A549 (cell line): ENCODE measurements at regions not wholly inside any gene's neighbourhood (a gene's known extent, or its start where the extent isn't known, plus 50 kb on each side); places are given as distances from the start of the nearest gene placed in this dataset.
"Not testable (repeated sequence)": the region's sequence is repeated elsewhere in the genome, so short reads cannot be mapped to it uniquely, and the experiment has no call there.

Source experiments
- ATAC-seq, 2 experiments: fragments of 200-7000 bp in 1 of 2; fragments of >200 bp in 1 of 2; cut with Nextera tagmentation in 1 of 2; cut with Tn5 transposase in 1 of 2; 3 replicates each; pipeline versions ENCODE4 v1.8.0 to v1.9.1; 2018 to 2020; ENCODE audit warnings: mild to moderate bottlenecking in 1 of 2, moderate library complexity in 1 of 2
- CTCF ChIA-PET: fragments of 300-600 bp; sonication (Branson Sonifier 250); formaldehyde crosslinking; extraction: SDS; loops from one replicate; lab custom pipeline; 2021; ENCODE audit warnings: antibody characterized with exemption, inconsistent platforms; lab: Yijun Ruan, JAX
- POLR2A ChIA-PET: fragments of 350-600 bp; formaldehyde crosslinking; extraction: SDS; loops from one replicate; lab custom pipeline; 2021; ENCODE audit warnings: antibody characterized with exemption, inconsistent platforms; lab: Yijun Ruan, JAX
- DNase-seq, 2 experiments: peaks; one replicate each; pipeline versions ENCODE4 v3.0.0 to v3.0.0-alpha.2; 2011 to 2016; ENCODE audit warnings: low read depth in 1 of 2, low spot score in 1 of 2
- FAIRE-seq: peaks from 2 replicates; lab custom pipeline; 2011; peaks lifted over from hg19 to GRCh38; lab: Jason Lieb, UNC
- H3K27ac ChIP-seq, 2 experiments: fragments of >200 bp; sonication (Bioruptor Twin); formaldehyde crosslinking; 3 replicates each; pipeline ENCODE4 v1.5.1; 2016 to 2017
- H3K4me1 ChIP-seq: fragments of >200 bp; sonication (Bioruptor Twin); formaldehyde crosslinking; 3 replicates; pipeline ENCODE4 v1.6.1; 2016
- H3K4me2 ChIP-seq: fragments of >200 bp; sonication (Bioruptor Twin); formaldehyde crosslinking; 3 replicates; pipeline ENCODE4 v1.6.1; 2016
- H3K4me3 ChIP-seq: fragments of >200 bp; sonication (Bioruptor Twin); formaldehyde crosslinking; 3 replicates; pipeline ENCODE4 v1.5.1; 2016
- H3K9me3 ChIP-seq: fragments of >200 bp; sonication (Bioruptor Twin); formaldehyde crosslinking; 3 replicates; pipeline ENCODE4 v1.6.1; 2016
- BHLHE40 ChIP-seq: IDR thresholded peaks from 2 replicates; pipeline ENCODE4 v1.6.1; 2012; ENCODE audit warnings: low read depth, low read length, inconsistent platforms
- CEBPB ChIP-seq, 2 experiments: fragments of >200 bp in 1 of 2; sonication (Bioruptor Twin) in 1 of 2; formaldehyde crosslinking in 1 of 2; IDR thresholded peaks; 2 replicates each; pipeline ENCODE4 v1.6.1; 2012 to 2016
- CHD2 ChIP-seq: fragments of 150-350 bp; IDR thresholded peaks from 2 replicates; pipeline ENCODE4 v1.6.1; 2014; ENCODE audit warnings: low read length; ENCODE audit not compliant: partially characterized antibody
- E2F6 ChIP-seq: IDR thresholded peaks from 2 replicates; pipeline ENCODE4 v1.6.1; 2012; ENCODE audit warnings: low read depth, borderline replicate concordance
- EHF ChIP-seq: fragments of 250-450 bp; sonication (Bioruptor Pico); IDR thresholded peaks from 2 replicates; pipeline ENCODE4 v1.5.0; 2020; ENCODE audit warnings: mild to moderate bottlenecking
- EHMT2 ChIP-seq: fragments of 200-600 bp; sonication (generic); IDR thresholded peaks from 2 replicates; pipeline ENCODE4 v1.6.1; 2016; ENCODE audit warnings: antibody characterized with exemption, low read depth, mild to moderate bottlenecking, moderate library complexity
- ELK1 ChIP-seq: fragments of 150-350 bp; IDR thresholded peaks from 2 replicates; pipeline ENCODE4 v1.6.1; 2014; ENCODE audit warnings: low read depth, mild to moderate bottlenecking, low read length
- ESRRA ChIP-seq: fragments of 150-350 bp; IDR thresholded peaks from 2 replicates; pipeline ENCODE4 v1.6.1; 2014; ENCODE audit warnings: mild to moderate bottlenecking, low read length, borderline replicate concordance
- GATA3 ChIP-seq: IDR thresholded peaks from 2 replicates; pipeline ENCODE4 v1.6.1; 2012; ENCODE audit warnings: borderline replicate concordance
- HDAC2 ChIP-seq: fragments of 200-600 bp; sonication (generic); IDR thresholded peaks from 2 replicates; pipeline ENCODE4 v1.6.1; 2016
- HMGXB4 ChIP-seq: fragments of 250-450 bp; sonication (Bioruptor Pico); IDR thresholded peaks from 2 replicates; pipeline ENCODE4 v1.5.0; 2021; ENCODE audit warnings: mild to moderate bottlenecking, moderate library complexity, borderline replicate concordance
- HOXB5 ChIP-seq: fragments of 250-450 bp; sonication (Bioruptor Pico); IDR thresholded peaks from 2 replicates; pipeline ENCODE4 v1.5.0; 2020; ENCODE audit warnings: mild to moderate bottlenecking, moderate library complexity
- MAFK ChIP-seq: fragments of 450-650 bp; IDR thresholded peaks from 2 replicates; pipeline ENCODE4 v1.6.1; 2014; ENCODE audit not compliant: partially characterized antibody
- NR3C1 ChIP-seq: fragments of >200 bp; sonication (Bioruptor Twin); formaldehyde crosslinking; IDR thresholded peaks from 3 replicates; pipeline ENCODE4 v1.6.1; 2017
- RAD21 ChIP-seq, 2 experiments: fragments of >200 bp in 1 of 2; sonication (Bioruptor Twin) in 1 of 2; formaldehyde crosslinking in 1 of 2; IDR thresholded peaks in 1 of 2; conservative IDR thresholded peaks in 1 of 2; 2 replicates in 1 of 2; 3 replicates in 1 of 2; pipeline ENCODE4 v1.6.1; 2012 to 2018; ENCODE audit warnings: inconsistent platforms in 1 of 2
- RCOR1 ChIP-seq: fragments of 150-350 bp; IDR thresholded peaks from 2 replicates; pipeline ENCODE4 v1.6.1; 2014; ENCODE audit warnings: antibody characterized with exemption, low read length, low read depth
- RFX5 ChIP-seq: fragments of 450-650 bp; IDR thresholded peaks from 2 replicates; pipeline ENCODE4 v1.7.1; 2014; ENCODE audit warnings: antibody characterized with exemption, mild to moderate bottlenecking, moderate library complexity
- SREBF2 ChIP-seq: fragments of 450-650 bp; IDR thresholded peaks from 2 replicates; pipeline ENCODE4 v1.6.1; 2014; ENCODE audit warnings: mild to moderate bottlenecking, moderate library complexity
- TFCP2L1 ChIP-seq: fragments of 250-450 bp; sonication (Bioruptor Pico); IDR thresholded peaks from 2 replicates; pipeline ENCODE4 v1.5.0; 2021; ENCODE audit warnings: mild to moderate bottlenecking
- TP53 ChIP-seq: fragments of 250-450 bp; sonication (Bioruptor Pico); IDR thresholded peaks from 2 replicates; pipeline ENCODE4 v1.5.0; 2021; ENCODE audit warnings: mild to moderate bottlenecking, moderate library complexity
- ZFP36 ChIP-seq: fragments of 450-650 bp; IDR thresholded peaks from 2 replicates; pipeline ENCODE4 v1.6.1; 2014; ENCODE audit warnings: borderline replicate concordance; ENCODE audit not compliant: partially characterized antibody
- WGBS: methylation state at CpG from one replicate; pipeline ENCODE4 v1.1.6; 2017; ENCODE audit errors: missing lambda C conversion rate; 5-methylcytosine and 5-hydroxymethylcytosine counted together

GRCh38 chr20:48400009-48400408 lies 427.8 kb downstream of the PREX1 start:
- Histone ChIP-seq H3K27ac (peak overlapping the region in 1 of 2 experiments; percentile 25; a peak in 2 of 6 replicates), H3K4me3 (no peak overlapping the region), H3K4me1 (peaks cover 17% of the 10 kb centered on the region), H3K9me3 (no peaks in the 10 kb centered on the region), H3K4me2 (no peak overlapping the region)
- ChIA-PET POLR2A (no interaction called here), CTCF (interaction anchor here (1.0 to 3.5 kb wide), 3 partner anchors 14 to 505 kb away, joined by 3 to 12 read pairs (median 4); no protein-coding TSS in a partner anchor)
- ATAC-seq = no peak
- no peak for TF ChIP-seq ZFP36
- no peak for TF ChIP-seq BHLHE40
- TF ChIP-seq CHD2 = no peak
- TF ChIP-seq E2F6 = no peak
- WGBS = 51% methylated on average over 8 of the region's 8 CpGs
- FAIRE-seq = no peak
- DNase-seq = no peak

- Histone ChIP-seq H3K4me2 (peak overlapping the region; percentile 57), H3K9me3 (no peaks in the 10 kb centered on the region), H3K27ac (peak overlapping the region in 1 of 2 experiments; percentile 31; a peak in 1 of 6 replicates), H3K4me1 (peaks cover 17% of the 10 kb centered on the region), H3K4me3 (no peak overlapping the region)
- ATAC-seq (no peak), FAIRE-seq (no peak), DNase-seq (peak in 1 of 2 experiments; percentile 6)
- ChIA-PET POLR2A (no interaction called here), CTCF (interaction anchor here (0.6 to 3.5 kb wide), 5 partner anchors 11 to 504 kb away, joined by 3 to 12 read pairs (median 3); no protein-coding TSS in a partner anchor)
- 45% methylated on average over 14 of the region's 16 CpGs for WGBS
- TF ChIP-seq HMGXB4 (CRISPR knock-in tag) (no peak), ELK1 (no peak), EHMT2 (no peak), EHF (CRISPR knock-in tag) (no peak), SREBF2 (no peak), RFX5 (no peak), TFCP2L1 (CRISPR knock-in tag) (no peak), RAD21 (conservative IDR thresholded peaks at IDR 0.05 in 1 of 2, IDR thresholded peaks at IDR 0.05 in 1 of 2) (no peak), CEBPB (IDR thresholded peaks at IDR 0.05) (no peak), NR3C1 (no peak), HOXB5 (CRISPR knock-in tag) (no peak), RCOR1 (no peak), GATA3 (no peak), ESRRA (no peak), E2F6 (no peak), HDAC2 (no peak), MAFK (no peak), TP53 (CRISPR knock-in tag) (no peak)
Measured at GRCh38 chr20:48398506-48399449, 429.0 kb downstream of the PREX1 start.

GRCh38 chr20:48396981-48397861 lies 430.6 kb downstream of the PREX1 start:
- H3K4me2 ChIP-seq, H3K27ac ChIP-seq, FAIRE-seq, DNase-seq, POLR2A ChIA-PET, H3K9me3 ChIP-seq, ATAC-seq, H3K4me3 ChIP-seq: not testable (repeated sequence)
- 70% methylated on average over 19 of the region's 19 CpGs for WGBS
- CTCF ChIA-PET = interaction anchor here (0.6 to 3.5 kb wide), 3 partner anchors 9 to 224 kb away, joined by 3 to 12 read pairs (median 3); no protein-coding TSS in a partner anchor
- peaks cover 17% of the 10 kb centered on the region for H3K4me1 ChIP-seq
